ENCODE measurements at regions not wholly inside any gene's neighbourhood (a gene's known extent, or its start where the extent isn't known, plus 50 kb on each side); places are given as distances from the start of the nearest gene placed in this dataset.

- TF ChIP-seq ZNF70 (CRISPR knock-in tag; IDR thresholded peaks at IDR 0.05) (no peak), POU6F1 (CRISPR knock-in tag; IDR thresholded peaks at IDR 0.05; ENCODE audit: borderline replicate concordance, low read depth) (no peak), ZC3H10 (CRISPR knock-in tag; IDR thresholded peaks at IDR 0.05) (no peak), CREB5 (CRISPR knock-in tag; IDR thresholded peaks at IDR 0.05; ENCODE audit: low read depth) (no peak), TSHZ2 (CRISPR knock-in tag; IDR thresholded peaks at IDR 0.05) (no peak)
Observed at GRCh38 chr6:41463062-41463930, 82.9 kb upstream of the FOXP4 start.

Measured in SK-N-SH treated with all-trans-retinoic acid at 6 μM for 48 hours (cell line).